Epithelial cell of proximal tubule (primary cell): ENCODE measurements at regions not wholly inside any gene's neighbourhood (a gene's known extent, or its start where the extent isn't known, plus 50 kb on each side); places are given as distances from the start of the nearest gene placed in this dataset.

ENCODE experiments used
- DNase-seq: peaks from one replicate; pipeline ENCODE4 v3.0.0-alpha.2; 2011; ENCODE audit warnings: low read depth
- H3K4me3 ChIP-seq: 2 replicates; pipeline ENCODE4 v1.5.1; 2011; ENCODE audit warnings: low read depth, mild to moderate bottlenecking, low read length
- CTCF ChIP-seq: conservative IDR thresholded peaks from 2 replicates; pipeline ENCODE4 v1.5.1; 2012; ENCODE audit warnings: low read depth, mild to moderate bottlenecking, low read length

DNA sequence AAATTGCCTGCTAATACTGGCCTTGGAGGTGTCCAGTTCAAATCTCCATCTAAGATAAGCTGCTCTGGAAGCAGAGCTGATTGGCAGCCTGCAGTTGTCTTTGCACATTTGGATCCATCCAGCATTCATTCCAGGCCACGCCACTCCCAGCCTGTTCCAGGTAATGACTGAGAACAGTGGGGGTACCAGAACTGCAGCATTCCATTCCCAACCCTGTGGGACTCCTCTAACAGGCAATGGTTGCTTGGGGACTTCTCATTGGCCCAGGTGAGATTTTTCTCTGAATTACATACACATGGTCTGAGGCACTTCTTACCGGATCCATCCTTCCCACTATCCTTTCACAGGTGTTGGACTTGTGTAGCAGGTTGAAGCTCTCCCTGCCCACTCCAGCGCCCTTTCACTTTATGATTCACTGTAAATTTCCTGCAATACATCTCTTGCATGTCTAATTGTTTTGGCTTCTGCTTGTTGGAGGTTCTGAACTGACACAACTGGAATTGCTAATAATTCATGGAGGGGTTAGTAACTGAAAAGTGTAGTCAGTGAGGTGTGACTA, 206.1 kb upstream of the ZFHX3 start:
- no peak for DNase-seq

GRCh38 chr16:73252446-73252845, 204.5 kb upstream of the ZFHX3 start:
- H3K4me3 ChIP-seq, result no peak overlapping the region
- no peak for DNase-seq
- no peak for TF ChIP-seq CTCF

More for the DNA sequence above, 206.1 kb upstream of the ZFHX3 start:
- no peak for TF ChIP-seq CTCF
- H3K4me3 ChIP-seq, result no peak overlapping the region

DNA sequence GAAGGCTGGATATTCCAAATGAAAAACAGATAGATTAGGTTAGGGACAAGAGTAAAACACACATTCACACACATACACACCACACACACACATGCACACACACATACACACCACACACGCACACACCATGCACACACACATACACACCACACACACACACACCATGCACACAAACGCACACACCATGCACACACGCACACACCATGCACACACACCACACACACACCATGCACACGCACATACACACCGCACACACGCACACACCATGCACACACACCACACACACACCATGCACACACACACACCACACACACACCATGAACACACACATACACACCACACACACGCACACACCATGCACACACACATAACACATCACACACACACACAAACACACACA, 203.7 kb upstream of the ZFHX3 start:
- H3K4me3 ChIP-seq, result no peak overlapping the region
- DNase-seq, result no peak
- TF ChIP-seq CTCF, result no peak

DNA sequence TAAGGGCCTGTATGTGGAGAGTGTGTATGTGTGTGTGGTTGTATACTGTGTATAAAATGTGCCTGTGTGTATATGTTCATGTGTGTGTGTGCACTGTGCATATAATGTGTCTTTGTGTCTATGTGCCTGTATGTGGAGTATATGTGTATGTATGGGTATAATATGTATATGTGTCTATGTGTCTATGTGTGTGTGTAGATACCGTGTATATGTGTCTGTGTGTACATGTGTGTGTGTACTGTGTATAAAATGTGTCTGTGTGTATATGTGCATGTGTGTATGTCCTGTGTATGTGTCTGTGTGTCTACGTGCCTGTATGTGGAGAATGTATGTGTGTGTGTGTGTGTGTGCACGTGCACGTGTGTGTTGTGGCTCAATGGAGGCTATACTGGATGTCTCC, 200.4 kb upstream of the ZFHX3 start:
- no peak for TF ChIP-seq CTCF
- DNase-seq, result no peak
- no peak overlapping the region for H3K4me3 ChIP-seq

- TF ChIP-seq CTCF, result no peak
- no peak overlapping the region for H3K4me3 ChIP-seq
- DNase-seq, result no peak
Measured at GRCh38 chr16:73240920-73241319, 193.0 kb upstream of the ZFHX3 start.

DNA sequence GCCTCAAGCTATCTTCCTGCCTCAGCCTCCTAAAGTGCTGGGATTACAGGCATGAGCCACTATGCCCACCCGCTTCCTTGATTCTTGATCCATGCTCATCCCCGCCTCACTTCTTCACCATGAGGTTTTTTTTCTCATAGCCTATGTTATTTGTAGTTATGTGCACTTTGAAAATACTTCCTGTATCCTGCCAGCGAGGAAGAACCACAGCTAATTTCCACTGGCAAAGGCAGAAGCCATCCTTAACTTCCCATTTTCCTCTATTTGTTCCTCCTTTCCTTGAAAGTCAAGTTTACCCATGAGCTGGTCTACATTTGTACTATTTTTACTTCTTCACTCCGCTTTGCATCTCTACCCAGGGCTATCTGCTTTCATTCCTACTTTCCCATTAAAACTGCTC, 189.7 kb upstream of the ZFHX3 start:
- H3K4me3 ChIP-seq, result no peak overlapping the region
- DNase-seq, result no peak
- TF ChIP-seq CTCF, result no peak

DNA sequence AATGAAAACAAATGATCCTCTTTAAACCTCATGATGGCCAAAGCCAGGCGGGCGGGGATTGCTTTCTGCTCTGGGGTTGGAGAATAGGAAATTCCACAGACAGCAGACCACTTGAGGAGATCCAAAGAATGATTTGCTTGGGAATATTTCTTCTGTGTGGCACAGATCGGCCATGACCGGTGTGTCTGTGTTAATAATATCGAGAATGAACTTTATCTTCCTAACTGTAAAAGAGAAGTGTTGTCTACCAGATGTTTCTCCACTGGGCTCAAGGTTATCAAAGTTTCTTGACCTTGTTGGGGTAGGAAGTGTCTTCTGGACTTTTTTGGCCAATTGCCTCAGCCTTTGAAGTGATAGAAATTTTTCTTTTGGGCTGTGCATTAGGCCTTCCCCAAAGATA, 186.6 kb upstream of the ZFHX3 start:
- DNase-seq, result no peak
- no peak for TF ChIP-seq CTCF
- no peak overlapping the region for H3K4me3 ChIP-seq
